ENCODE measurements at regions not wholly inside any gene's neighbourhood (a gene's known extent, or its start where the extent isn't known, plus 50 kb on each side); places are given as distances from the start of the nearest gene placed in this dataset.

GRCh38 chr5:159821461-159821940 is 94.8 kb upstream of the ADRA1B start:
- TF ChIP-seq EZH2phosphoT487 (IDR thresholded peaks at IDR 0.05; ENCODE audit: low read length) (no peak), CTCF (IDR thresholded peaks at IDR 0.05; ENCODE audit: low read length) (no peak)
